GM12878 (cell line): ENCODE measurements at regions not wholly inside any gene's neighbourhood (a gene's known extent, or its start where the extent isn't known, plus 50 kb on each side); places are given as distances from the start of the nearest gene placed in this dataset.

Source experiments
- ATAC-seq: fragments of 200-7000 bp; cut with Tn5 transposase; 3 replicates; pipeline ENCODE4 v1.9.1; 2020; ENCODE audit warnings: mild to moderate bottlenecking, moderate library complexity
- BruUV-seq: library from RNA; stranded (reverse); fragments of 400-500 nt; replicated peaks from 2 replicates; lab custom pipeline; 2021; lab: Mats Ljungman, UMichigan
- CTCF ChIA-PET: fragments of 300-600 bp; sonication (Branson Sonifier 250); formaldehyde crosslinking; extraction: SDS; loops from one replicate; lab custom pipeline; 2021; ENCODE audit warnings: inconsistent platforms; lab: Yijun Ruan, JAX
- POLR2A ChIA-PET: fragments of 350-600 bp; formaldehyde crosslinking; extraction: SDS; loops from one replicate; lab custom pipeline; 2021; ENCODE audit warnings: inconsistent platforms; lab: Charles Lee
- RAD21 ChIA-PET: fragments of 300-600 bp; sonication (Branson Sonifier 250); formaldehyde crosslinking; loops from one replicate; lab custom pipeline; 2023; ENCODE audit warnings: antibody characterized with exemption; ENCODE audit not compliant: unreplicated experiment; lab: Charles Lee
- SMC1A ChIA-PET: fragments of 300-600 bp; sonication (Branson Sonifier 250); formaldehyde crosslinking; loops from one replicate; lab custom pipeline; 2023; ENCODE audit not compliant: unreplicated experiment, uncharacterized antibody; lab: Charles Lee
- DNase-seq: peaks from one replicate; pipeline ENCODE4 v3.0.0-alpha.2; 2011; ENCODE audit warnings: low read depth, low spot score
- FAIRE-seq: peaks from 3 replicates; lab custom pipeline; 2011; peaks lifted over from hg19 to GRCh38; lab: Jason Lieb, UNC
- H2AFZ ChIP-seq: 2 replicates; pipeline ENCODE4 v1.6.0; 2011; ENCODE audit warnings: low read depth, low read length, control low read depth; ENCODE audit not compliant: control insufficient read depth
- H3K27ac ChIP-seq: 2 replicates; pipeline ENCODE4 v1.5.1; 2011; ENCODE audit warnings: control low read depth; ENCODE audit not compliant: control insufficient read depth, insufficient read depth
- H3K27me3 ChIP-seq, 2 experiments: replicated peaks in 1 of 2; 2 replicates each; pipeline versions ENCODE4 v1.6.0 to v1.6.1; 2011; ENCODE audit warnings: low read length in 1 of 2; ENCODE audit not compliant: control insufficient read depth in 2 of 2, insufficient read depth in 2 of 2
- H3K36me3 ChIP-seq, 2 experiments: 2 replicates each; pipeline ENCODE4 v1.5.1; 2011; ENCODE audit warnings: low read length in 1 of 2; ENCODE audit not compliant: control insufficient read depth in 2 of 2, insufficient read depth in 2 of 2
- H3K4me1 ChIP-seq: 2 replicates; pipeline ENCODE4 v1.6.1; 2011; ENCODE audit warnings: mild to moderate bottlenecking, low read length, moderate library complexity, mixed read lengths; ENCODE audit not compliant: control insufficient read depth, insufficient read depth
- H3K4me2 ChIP-seq: 2 replicates; pipeline ENCODE4 v1.6.0; 2011; ENCODE audit warnings: control low read depth; ENCODE audit not compliant: control insufficient read depth, insufficient read depth
- H3K4me3 ChIP-seq: fragments of 200-600 bp; sonication (generic); 2 replicates; pipeline ENCODE4 v1.5.1; 2016
- H3K79me2 ChIP-seq: 2 replicates; pipeline ENCODE4 v1.6.0; 2011; ENCODE audit warnings: low read length; ENCODE audit not compliant: control insufficient read depth, insufficient read depth
- H3K9ac ChIP-seq: 2 replicates; pipeline ENCODE4 v1.8.0; 2011; ENCODE audit warnings: low read length, control low read depth, mixed read lengths; ENCODE audit not compliant: control insufficient read depth, insufficient read depth
- H3K9me3 ChIP-seq: replicated peaks from 3 replicates; pipeline ENCODE4 v1.5.1; 2011; ENCODE audit warnings: mild to moderate bottlenecking, low read length; ENCODE audit not compliant: control insufficient read depth, insufficient read depth
- H4K20me1 ChIP-seq: 2 replicates; pipeline ENCODE4 v1.6.0; 2011; ENCODE audit not compliant: control insufficient read depth, insufficient read depth
- BACH1 ChIP-seq: fragments of 450-650 bp; IDR thresholded peaks from 2 replicates; pipeline ENCODE4 v1.6.1; 2017; ENCODE audit warnings: mild to moderate bottlenecking, borderline replicate concordance
- BHLHE40 ChIP-seq, 2 experiments: fragments of 450-650 bp in 1 of 2; IDR thresholded peaks; 2 replicates each; pipeline ENCODE4 v1.6.1; 2011 to 2017; ENCODE audit warnings: low read depth in 2 of 2, borderline replicate concordance in 1 of 2, improper control_type of control experiment in 1 of 2, low read length in 1 of 2, mild to moderate bottlenecking in 1 of 2
- CEBPB ChIP-seq, 2 experiments: fragments of 150-350 bp in 1 of 2; IDR thresholded peaks; 2 replicates each; pipeline ENCODE4 v1.6.1; 2012 to 2014; ENCODE audit warnings: low read depth in 2 of 2, low read length in 2 of 2, borderline replicate concordance in 1 of 2, inconsistent platforms in 1 of 2
- FOS ChIP-seq: IDR thresholded peaks from 3 replicates; pipeline ENCODE4 v1.6.1; 2011; ENCODE audit warnings: borderline replicate concordance; ENCODE audit not compliant: insufficient read length; ENCODE audit errors: extremely low read depth
- JUNB ChIP-seq: IDR thresholded peaks from 2 replicates; pipeline ENCODE4 v1.6.1; 2016; ENCODE audit warnings: antibody characterized with exemption, mild to moderate bottlenecking
- POLR2A ChIP-seq: IDR thresholded peaks from 2 replicates; pipeline ENCODE4 v1.6.1; 2011; ENCODE audit warnings: low read depth, mild to moderate bottlenecking, low read length
- RAD21 ChIP-seq: IDR thresholded peaks from 2 replicates; pipeline ENCODE4 v1.6.1; 2011; ENCODE audit warnings: mild to moderate bottlenecking, low read depth, low read length, moderate library complexity; ENCODE audit not compliant: insufficient read depth
- SPI1 ChIP-seq: IDR thresholded peaks from 2 replicates; pipeline ENCODE4 v1.6.1; 2011; ENCODE audit warnings: low read depth, mild to moderate bottlenecking, low read length, moderate library complexity, borderline replicate concordance; ENCODE audit not compliant: insufficient read depth
- ZNF217 ChIP-seq: fragments of 450-650 bp; IDR thresholded peaks from 2 replicates; pipeline ENCODE4 v1.6.1; 2017; ENCODE audit warnings: antibody characterized with exemption, mild to moderate bottlenecking
- ZNF274 ChIP-seq: IDR thresholded peaks from one replicate; pipeline ENCODE4 v1.8.0; 2011; ENCODE audit not compliant: insufficient read length, insufficient read depth
- ZNF384 ChIP-seq: IDR thresholded peaks from 2 replicates; pipeline ENCODE4 v1.6.1; 2012; ENCODE audit warnings: low read depth, mild to moderate bottlenecking, low read length, improper control_type of control experiment, borderline replicate concordance
- WGBS: methylation state at CpG from one replicate; pipeline ENCODE4 v1.1.6; 2016; ENCODE audit warnings: low lambda C conversion rate; ENCODE audit not compliant: insufficient replicate concordance, insufficient coverage; ENCODE audit errors: missing lambda C conversion rate; 5-methylcytosine and 5-hydroxymethylcytosine counted together
- in situ Hi-C: fragments of 300-500 bp; cut with MboI; formaldehyde crosslinking; loops from 9 replicates; pipeline ENCODE4 v1.14.3; 2018; ENCODE audit warnings: mixed read lengths
- intact Hi-C: fragments of 100-400 bp; cut with micrococcal nuclease; formaldehyde crosslinking; loops from one replicate; pipeline ENCODE4 v1.14.2; 2022; ENCODE audit not compliant: unreplicated experiment
- TF ChIP-seq, protein P1 (sequence below): IDR thresholded peaks from 2 replicates; pipeline ENCODE4 v1.6.1; 2011; ENCODE audit warnings: low read depth, mild to moderate bottlenecking, low read length, moderate library complexity, borderline replicate concordance; ENCODE audit errors: extremely low read depth
- TF ChIP-seq, protein P2 (sequence below): fragments of 450-650 bp; conservative IDR thresholded peaks from 2 replicates; pipeline ENCODE4 v1.6.1; 2017; ENCODE audit warnings: mild to moderate bottlenecking, moderate library complexity

DNA sequence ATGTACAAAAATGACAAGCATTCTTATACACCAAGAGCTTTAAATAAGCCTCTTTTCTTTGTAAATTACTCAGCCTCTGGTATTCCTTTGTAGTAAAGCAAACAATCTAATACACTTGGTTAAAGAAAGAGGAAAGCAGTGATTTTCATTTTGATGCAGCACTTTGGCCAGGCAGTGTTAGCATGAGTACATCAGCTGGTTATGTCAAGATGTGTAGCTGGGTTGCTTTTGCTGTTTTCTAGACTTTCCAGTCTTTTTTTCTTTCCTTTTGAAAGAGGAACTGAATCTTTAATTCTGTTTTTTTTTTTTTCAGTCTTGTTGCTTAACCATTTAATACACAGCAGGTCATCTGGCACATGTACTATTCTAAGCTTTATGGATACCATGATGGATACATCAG lies 167.1 kb upstream of the AADAT start:
- Histone ChIP-seq H3K27me3 (0 out of 4 replicates have a peak, but pooled peaks cover 0 to 2% of the 10 kb centered on the region in 2 experiments), H2AFZ (no peak overlapping the region), H3K9me3 (no peaks in the 10 kb centered on the region), H3K4me2 (no peak overlapping the region), H4K20me1 (no peaks in the 10 kb centered on the region), H3K36me3 (no peaks in the 10 kb centered on the region), H3K79me2 (no peaks in the 10 kb centered on the region), H3K4me1 (no peaks in the 10 kb centered on the region), H3K27ac (no peak overlapping the region)
- ATAC-seq (no peak; the same call in 1 of the 3 replicates), FAIRE-seq (no peak), DNase-seq (no peak)
- ChIA-PET POLR2A (no interaction called here), SMC1A (interaction anchor here (0.6 to 6.5 kb wide), 6 partner anchors 103 to 596 kb away, joined by 3 to 116 read pairs (median 6); no protein-coding TSS in a partner anchor), RAD21 (interaction anchor here (1.4 to 6.2 kb wide), 3 partner anchors 118 to 460 kb away, joined by 4 to 102 read pairs (median 78); no protein-coding TSS in a partner anchor), CTCF (interaction anchor here (0.9 to 7.0 kb wide), 8 partner anchors 13 to 603 kb away, joined by 3 to 208 read pairs (median 4); no protein-coding TSS in a partner anchor)
- no TSS peak for BruUV-seq
- in situ Hi-C loops, result loop anchor here (5.0 kb wide), 3 partner anchors 115 to 595 kb away; no protein-coding TSS in a partner anchor
- intact Hi-C loops, result loop anchor here (5.0 kb wide), 1 partner anchor 460 kb away; no protein-coding TSS in a partner anchor
- TF ChIP-seq ZNF384 (peak; percentile 50; the same call in 1 of the 2 replicates), SPI1 (peak; percentile 43; the same call in 1 of the 2 replicates), BHLHE40 (IDR thresholded peaks at IDR 0.05; ENCODE audit: borderline replicate concordance in 1 of 2, low read depth in 2 of 2, low read length in 1 of 2) (no peak)
- TF ChIP-seq, all 136 proteins: peak for 2
- Histone ChIP-seq H3K9ac (no peak overlapping the region), H3K4me3 (no peak overlapping the region)

DNA sequence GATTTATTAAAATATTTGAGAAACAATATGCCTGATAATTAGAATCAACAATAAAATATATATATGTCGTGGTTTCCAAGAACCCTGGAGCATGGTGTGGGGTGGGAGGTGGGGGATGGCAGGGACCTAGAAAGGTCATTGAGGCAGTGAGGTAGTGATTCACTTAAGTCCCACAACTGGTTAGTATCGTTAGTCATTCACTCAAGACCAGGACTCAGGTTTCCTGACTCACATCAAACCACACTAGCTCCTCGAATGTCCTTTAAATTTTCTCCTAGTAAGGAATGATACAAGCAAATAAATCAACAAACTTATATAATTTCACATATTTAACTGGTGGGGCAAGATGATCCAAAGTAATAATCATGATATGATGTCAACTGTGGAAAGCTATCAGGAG lies 158.8 kb upstream of the AADAT start:
- Histone ChIP-seq H3K4me2 (no peak overlapping the region), H3K9ac (no peak overlapping the region), H3K27me3 (no peaks in the 10 kb centered on the region), H3K4me1 (no peaks in the 10 kb centered on the region), H3K4me3 (no peak overlapping the region), H3K9me3 (no peaks in the 10 kb centered on the region), H3K79me2 (no peaks in the 10 kb centered on the region), H3K36me3 (no peaks in the 10 kb centered on the region), H2AFZ (no peak overlapping the region), H3K27ac (no peak overlapping the region), H4K20me1 (no peaks in the 10 kb centered on the region)
- FAIRE-seq, result no peak
- no TSS peak for BruUV-seq
- no peak for ATAC-seq
- in situ Hi-C loops (no loop called here), intact Hi-C loops (no loop called here)
- POLR2A ChIA-PET, result no interaction called here
- SMC1A ChIA-PET, result interaction anchor here (1.0 to 1.6 kb wide), 2 partner anchors 12 to 248 kb away, joined by 3 to 4 read pairs; no protein-coding TSS in a partner anchor
- RAD21 ChIA-PET, result no interaction called here
- WGBS, result 6% methylated on average over 3 of the region's 3 CpGs
- CTCF ChIA-PET, result interaction anchor here (5.9 kb wide), 1 partner anchor 11 kb away, joined by 46 read pairs; no protein-coding TSS in a partner anchor
- DNase-seq, result no peak
- TF ChIP-seq BACH1 (no peak), POLR2A (no peak), ZNF217 (no peak), CEBPB (IDR thresholded peaks at IDR 0.05; ENCODE audit: borderline replicate concordance in 1 of 2, low read depth in 2 of 2, low read length in 2 of 2) (no peak), FOS (no peak), ZNF274 (no peak), JUNB (no peak), RAD21 (no peak)
- TF ChIP-seq, protein P1, sequence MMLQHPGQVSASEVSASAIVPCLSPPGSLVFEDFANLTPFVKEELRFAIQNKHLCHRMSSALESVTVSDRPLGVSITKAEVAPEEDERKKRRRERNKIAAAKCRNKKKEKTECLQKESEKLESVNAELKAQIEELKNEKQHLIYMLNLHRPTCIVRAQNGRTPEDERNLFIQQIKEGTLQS, result no peak
- TF ChIP-seq, protein P2, sequence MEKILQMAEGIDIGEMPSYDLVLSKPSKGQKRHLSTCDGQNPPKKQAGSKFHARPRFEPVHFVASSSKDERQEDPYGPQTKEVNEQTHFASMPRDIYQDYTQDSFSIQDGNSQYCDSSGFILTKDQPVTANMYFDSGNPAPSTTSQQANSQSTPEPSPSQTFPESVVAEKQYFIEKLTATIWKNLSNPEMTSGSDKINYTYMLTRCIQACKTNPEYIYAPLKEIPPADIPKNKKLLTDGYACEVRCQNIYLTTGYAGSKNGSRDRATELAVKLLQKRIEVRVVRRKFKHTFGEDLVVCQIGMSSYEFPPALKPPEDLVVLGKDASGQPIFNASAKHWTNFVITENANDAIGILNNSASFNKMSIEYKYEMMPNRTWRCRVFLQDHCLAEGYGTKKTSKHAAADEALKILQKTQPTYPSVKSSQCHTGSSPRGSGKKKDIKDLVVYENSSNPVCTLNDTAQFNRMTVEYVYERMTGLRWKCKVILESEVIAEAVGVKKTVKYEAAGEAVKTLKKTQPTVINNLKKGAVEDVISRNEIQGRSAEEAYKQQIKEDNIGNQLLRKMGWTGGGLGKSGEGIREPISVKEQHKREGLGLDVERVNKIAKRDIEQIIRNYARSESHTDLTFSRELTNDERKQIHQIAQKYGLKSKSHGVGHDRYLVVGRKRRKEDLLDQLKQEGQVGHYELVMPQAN, result no peak
